Ishikawa (cell line): ENCODE measurements at regions not wholly inside any gene's neighbourhood (a gene's known extent, or its start where the extent isn't known, plus 50 kb on each side); places are given as distances from the start of the nearest gene placed in this dataset.

ENCODE experiments used
- CEBPB ChIP-seq: IDR thresholded peaks from 2 replicates; pipeline ENCODE4 v1.6.1; 2012
- CREB1 ChIP-seq: IDR thresholded peaks from 2 replicates; pipeline ENCODE4 v1.6.1; 2012; ENCODE audit warnings: low read depth
- EGR1 ChIP-seq: IDR thresholded peaks from 2 replicates; pipeline ENCODE4 v1.6.1; 2012
- EP300 ChIP-seq: IDR thresholded peaks from 2 replicates; pipeline ENCODE4 v1.6.1; 2012; ENCODE audit warnings: borderline replicate concordance
- FOXM1 ChIP-seq: IDR thresholded peaks from 2 replicates; pipeline ENCODE4 v1.6.1; 2012; ENCODE audit warnings: low read depth, borderline replicate concordance
- NFIC ChIP-seq: IDR thresholded peaks from 2 replicates; pipeline ENCODE4 v1.6.1; 2012
- RAD21 ChIP-seq: IDR thresholded peaks from 2 replicates; pipeline ENCODE4 v1.6.1; 2012; ENCODE audit warnings: low read depth
- TAF1 ChIP-seq: IDR thresholded peaks from 2 replicates; pipeline ENCODE4 v1.6.1; 2012; ENCODE audit warnings: low read depth, mild to moderate bottlenecking
- TCF12 ChIP-seq: IDR thresholded peaks from 2 replicates; pipeline ENCODE4 v1.6.1; 2012; ENCODE audit warnings: low read depth
- TEAD4 ChIP-seq: IDR thresholded peaks from 2 replicates; pipeline ENCODE4 v1.6.1; 2012
- YY1 ChIP-seq: IDR thresholded peaks from 2 replicates; pipeline ENCODE4 v1.6.1; 2012; ENCODE audit warnings: low read depth
- ZBTB7A ChIP-seq: IDR thresholded peaks from 2 replicates; pipeline ENCODE4 v1.6.1; 2012; ENCODE audit warnings: low read depth
- TF ChIP-seq, protein P1 (sequence below): IDR thresholded peaks from 2 replicates; pipeline ENCODE4 v1.6.1; 2012
- TF ChIP-seq, protein P2 (sequence below): IDR thresholded peaks from 2 replicates; pipeline ENCODE4 v1.6.1; 2012; ENCODE audit warnings: low read depth, mild to moderate bottlenecking
- TF ChIP-seq, protein P3 (sequence below): IDR thresholded peaks from 2 replicates; pipeline ENCODE4 v1.6.1; 2012

DNA sequence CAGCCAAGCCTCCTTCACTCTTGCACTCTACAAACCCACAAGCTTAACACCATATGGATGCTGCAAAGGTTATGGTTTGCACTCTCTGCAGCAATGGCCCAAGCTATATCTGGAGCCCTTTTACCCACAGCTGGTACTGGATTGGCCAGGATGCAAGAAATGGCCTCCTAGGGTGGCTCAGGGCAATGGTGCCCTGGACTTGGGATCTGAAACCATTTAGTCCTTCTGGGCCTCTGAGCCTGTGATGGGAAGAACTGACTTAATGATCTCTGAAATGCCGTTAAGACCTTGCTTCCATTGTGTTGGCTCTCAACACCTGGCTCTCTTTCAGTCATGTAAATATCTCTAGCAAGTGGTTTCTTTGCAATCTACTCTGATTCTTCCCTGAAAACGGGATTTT is 626.0 kb downstream of the KCTD8 start:
- no peak for TF ChIP-seq TAF1
- TF ChIP-seq TCF12 = no peak
- no peak for TF ChIP-seq CREB1
- no peak for TF ChIP-seq YY1
- TF ChIP-seq RAD21 = no peak
- TF ChIP-seq ZBTB7A = no peak
- TF ChIP-seq, protein P1, sequence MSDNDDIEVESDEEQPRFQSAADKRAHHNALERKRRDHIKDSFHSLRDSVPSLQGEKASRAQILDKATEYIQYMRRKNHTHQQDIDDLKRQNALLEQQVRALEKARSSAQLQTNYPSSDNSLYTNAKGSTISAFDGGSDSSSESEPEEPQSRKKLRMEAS = no peak
- no peak for TF ChIP-seq EP300
- no peak for TF ChIP-seq CEBPB
- TF ChIP-seq, protein P2, sequence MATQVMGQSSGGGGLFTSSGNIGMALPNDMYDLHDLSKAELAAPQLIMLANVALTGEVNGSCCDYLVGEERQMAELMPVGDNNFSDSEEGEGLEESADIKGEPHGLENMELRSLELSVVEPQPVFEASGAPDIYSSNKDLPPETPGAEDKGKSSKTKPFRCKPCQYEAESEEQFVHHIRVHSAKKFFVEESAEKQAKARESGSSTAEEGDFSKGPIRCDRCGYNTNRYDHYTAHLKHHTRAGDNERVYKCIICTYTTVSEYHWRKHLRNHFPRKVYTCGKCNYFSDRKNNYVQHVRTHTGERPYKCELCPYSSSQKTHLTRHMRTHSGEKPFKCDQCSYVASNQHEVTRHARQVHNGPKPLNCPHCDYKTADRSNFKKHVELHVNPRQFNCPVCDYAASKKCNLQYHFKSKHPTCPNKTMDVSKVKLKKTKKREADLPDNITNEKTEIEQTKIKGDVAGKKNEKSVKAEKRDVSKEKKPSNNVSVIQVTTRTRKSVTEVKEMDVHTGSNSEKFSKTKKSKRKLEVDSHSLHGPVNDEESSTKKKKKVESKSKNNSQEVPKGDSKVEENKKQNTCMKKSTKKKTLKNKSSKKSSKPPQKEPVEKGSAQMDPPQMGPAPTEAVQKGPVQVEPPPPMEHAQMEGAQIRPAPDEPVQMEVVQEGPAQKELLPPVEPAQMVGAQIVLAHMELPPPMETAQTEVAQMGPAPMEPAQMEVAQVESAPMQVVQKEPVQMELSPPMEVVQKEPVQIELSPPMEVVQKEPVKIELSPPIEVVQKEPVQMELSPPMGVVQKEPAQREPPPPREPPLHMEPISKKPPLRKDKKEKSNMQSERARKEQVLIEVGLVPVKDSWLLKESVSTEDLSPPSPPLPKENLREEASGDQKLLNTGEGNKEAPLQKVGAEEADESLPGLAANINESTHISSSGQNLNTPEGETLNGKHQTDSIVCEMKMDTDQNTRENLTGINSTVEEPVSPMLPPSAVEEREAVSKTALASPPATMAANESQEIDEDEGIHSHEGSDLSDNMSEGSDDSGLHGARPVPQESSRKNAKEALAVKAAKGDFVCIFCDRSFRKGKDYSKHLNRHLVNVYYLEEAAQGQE = no peak
- no peak for TF ChIP-seq TEAD4
- TF ChIP-seq FOXM1 = no peak

DNA sequence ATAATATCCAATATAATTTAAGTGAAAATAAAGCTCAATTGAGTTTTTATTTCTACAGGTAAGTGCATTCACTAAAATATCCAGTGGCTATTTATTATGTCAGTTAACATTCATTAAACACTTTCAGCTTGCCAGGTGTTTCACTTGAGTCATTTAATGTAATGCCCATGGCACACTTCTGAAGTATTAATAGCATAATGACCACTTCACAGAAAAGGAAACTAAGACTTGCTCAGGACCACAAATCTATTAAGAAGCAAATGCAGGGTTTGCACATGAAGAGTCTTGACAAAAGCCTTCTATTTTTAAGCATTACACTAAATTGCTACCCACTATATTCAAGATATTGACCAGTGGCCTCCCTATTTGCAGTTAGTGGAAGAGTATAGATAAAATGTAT is 612.7 kb downstream of the KCTD8 start:
- TF ChIP-seq, protein P3, sequence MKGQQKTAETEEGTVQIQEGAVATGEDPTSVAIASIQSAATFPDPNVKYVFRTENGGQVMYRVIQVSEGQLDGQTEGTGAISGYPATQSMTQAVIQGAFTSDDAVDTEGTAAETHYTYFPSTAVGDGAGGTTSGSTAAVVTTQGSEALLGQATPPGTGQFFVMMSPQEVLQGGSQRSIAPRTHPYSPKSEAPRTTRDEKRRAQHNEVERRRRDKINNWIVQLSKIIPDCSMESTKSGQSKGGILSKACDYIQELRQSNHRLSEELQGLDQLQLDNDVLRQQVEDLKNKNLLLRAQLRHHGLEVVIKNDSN = no peak
- TF ChIP-seq, protein P2 = no peak
- TF ChIP-seq TCF12 (no peak), EP300 (no peak), TEAD4 (no peak), TAF1 (no peak)
- TF ChIP-seq, protein P1 = no peak

DNA sequence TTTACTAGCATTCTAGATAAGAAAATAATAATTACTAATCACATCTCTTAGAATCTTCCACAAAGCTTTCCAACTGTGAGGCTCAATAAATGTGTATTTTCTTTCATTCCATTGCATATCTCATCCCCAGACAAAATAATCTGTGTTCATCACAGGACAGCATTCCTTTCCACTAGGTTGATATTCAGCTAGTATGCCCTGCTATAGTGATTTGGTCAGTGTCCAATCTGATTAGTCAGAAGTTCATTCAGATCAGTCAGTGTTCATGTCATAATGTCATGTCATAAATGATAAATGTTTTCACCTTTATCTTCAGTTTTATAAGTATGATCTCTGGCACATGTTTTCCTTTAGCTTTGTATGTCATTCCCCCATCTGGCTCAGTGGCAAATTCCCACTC is 611.4 kb downstream of the KCTD8 start:
- TF ChIP-seq, protein P1 = no peak
- TF ChIP-seq ZBTB7A (no peak), FOXM1 (peak; percentile 46), NFIC (peak; percentile 77), EP300 (peak; percentile 68), TEAD4 (peak; percentile 82), TCF12 (peak; percentile 47), EGR1 (no peak)

DNA sequence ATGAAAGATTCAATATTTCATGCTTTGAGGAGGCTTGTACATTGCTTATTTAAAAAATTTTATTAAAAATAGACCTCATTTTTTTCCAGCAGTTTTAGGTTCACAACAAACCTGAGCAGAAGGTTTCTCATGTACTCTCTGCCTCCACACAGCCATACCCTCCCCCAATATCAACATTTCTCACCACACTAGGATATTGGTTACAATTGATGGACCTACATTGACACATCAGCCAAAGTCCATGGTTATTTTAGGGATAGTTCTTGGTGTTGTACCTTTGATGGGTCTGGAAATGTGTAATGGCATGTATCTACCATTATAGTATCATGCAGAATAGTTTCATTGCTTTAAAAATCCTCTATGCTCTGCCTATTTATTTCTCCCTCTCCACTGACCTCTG is 611.0 kb downstream of the KCTD8 start:
- TF ChIP-seq, protein P2 = no peak
- no peak for TF ChIP-seq NFIC
- TF ChIP-seq CREB1 = no peak
- no peak for TF ChIP-seq EGR1
- TF ChIP-seq, protein P3 = no peak
- no peak for TF ChIP-seq FOXM1
- TF ChIP-seq, protein P1 = no peak
- TF ChIP-seq RAD21 = no peak
- TF ChIP-seq CEBPB = no peak
- TF ChIP-seq YY1 = no peak
- TF ChIP-seq EP300 = no peak
- TF ChIP-seq TEAD4 = no peak
- no peak for TF ChIP-seq TAF1
- TF ChIP-seq TCF12 = no peak
- no peak for TF ChIP-seq ZBTB7A
